DMS53 treated with DMSO at 0.1 percent for 48 hours (cell line): ENCODE measurements at regions not wholly inside any gene's neighbourhood (a gene's known extent, or its start where the extent isn't known, plus 50 kb on each side); places are given as distances from the start of the nearest gene placed in this dataset.

Experiments used
- DNase-seq: peaks from one replicate; lab custom pipeline; 2025; ENCODE audit not compliant: unreplicated experiment; lab: John Stamatoyannopoulos, UW

DNA sequence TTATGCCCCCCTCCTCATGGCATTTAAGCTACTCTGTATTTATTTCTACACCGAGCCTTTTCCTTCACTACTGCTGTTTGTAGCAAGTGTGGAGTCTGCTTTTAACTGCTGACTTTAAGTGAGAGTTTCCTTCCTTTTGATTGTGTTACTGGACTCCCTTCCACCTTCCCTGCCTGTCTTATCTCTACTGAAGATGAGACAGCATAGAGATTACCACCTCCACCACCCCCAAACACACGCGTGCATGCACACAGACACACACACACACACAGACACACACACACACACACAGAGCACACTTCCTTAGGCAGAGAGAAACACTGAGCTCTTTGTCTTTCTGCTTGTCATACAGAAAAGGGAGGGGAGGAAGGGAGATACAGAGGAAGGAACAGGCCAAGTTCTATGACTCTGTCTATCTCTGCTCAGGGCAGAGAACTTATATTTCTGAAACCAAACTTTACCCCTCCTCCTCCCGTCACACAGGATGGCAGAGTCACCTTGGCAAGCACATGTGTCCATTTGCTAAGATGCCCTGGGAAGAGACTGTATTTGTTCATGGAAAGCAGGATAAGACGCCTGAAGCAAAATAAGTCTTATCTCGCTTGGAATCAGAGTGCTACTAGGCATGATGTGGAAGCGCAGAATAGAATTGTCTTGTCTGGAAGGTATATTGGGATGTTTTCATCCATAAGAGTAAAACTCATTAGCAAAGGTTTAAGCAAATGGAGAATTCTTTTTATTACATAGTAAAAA, 81.8 kb upstream of the CAV2 start:
- no peak for DNase-seq

DNA sequence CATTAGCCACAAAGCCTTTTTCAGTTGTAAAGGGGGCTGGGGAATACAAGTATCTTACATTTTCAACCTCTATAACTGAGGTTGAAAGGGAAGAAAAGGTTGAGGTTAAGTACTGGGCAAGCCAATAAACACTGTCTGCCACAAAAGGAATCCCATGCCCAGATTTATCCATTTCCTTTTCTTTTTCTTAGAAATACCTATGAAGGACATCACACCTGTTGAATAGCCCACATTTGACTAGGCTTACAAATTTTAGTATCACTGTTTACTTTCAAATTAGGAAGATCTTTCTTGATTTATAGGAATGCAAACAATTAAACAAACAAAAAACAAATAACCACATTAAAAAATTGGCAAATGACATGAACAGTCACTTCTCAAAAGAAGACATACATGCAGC, 81.0 kb upstream of the CAV2 start:
- no peak for DNase-seq

DNA sequence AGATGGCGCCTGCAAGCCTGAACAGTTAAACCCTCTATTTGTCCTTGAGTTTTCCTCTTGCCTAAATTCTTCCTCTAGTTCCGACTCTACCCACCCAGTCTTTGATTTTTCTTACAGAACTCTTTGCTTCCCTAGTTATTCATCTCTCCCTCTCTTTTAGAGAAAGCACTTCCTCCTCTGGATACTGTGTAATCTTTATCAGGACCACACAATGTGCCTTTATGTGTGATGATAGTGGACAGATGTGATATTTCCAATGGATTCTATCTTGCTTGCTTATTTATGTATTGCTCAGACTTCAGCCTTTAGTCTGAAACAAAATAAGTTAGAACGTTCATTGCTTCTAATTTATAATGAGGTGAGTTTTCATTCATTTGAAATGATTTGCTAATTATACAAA, 79.5 kb upstream of the CAV2 start:
- DNase-seq: no peak

DNA sequence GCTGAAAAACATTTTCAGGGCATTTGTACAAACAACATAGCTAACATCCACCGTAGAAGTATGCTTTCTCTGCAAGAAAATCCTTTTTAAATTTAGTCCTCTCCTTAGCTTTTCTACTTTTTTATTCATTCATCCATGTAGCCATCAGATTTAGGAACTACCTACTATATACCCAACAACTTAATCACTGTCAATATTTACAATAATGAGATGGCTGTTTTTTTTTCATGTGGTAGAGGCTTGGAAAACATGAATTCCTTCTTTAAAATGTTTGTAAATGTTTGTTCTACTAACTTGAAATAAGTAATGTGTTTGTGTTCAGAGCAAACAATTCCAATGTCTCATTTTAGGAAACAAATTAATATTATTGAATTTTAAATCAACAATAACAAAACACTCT, 78.2 kb upstream of the CAV2 start:
- peak; percentile 27 for DNase-seq

DNA sequence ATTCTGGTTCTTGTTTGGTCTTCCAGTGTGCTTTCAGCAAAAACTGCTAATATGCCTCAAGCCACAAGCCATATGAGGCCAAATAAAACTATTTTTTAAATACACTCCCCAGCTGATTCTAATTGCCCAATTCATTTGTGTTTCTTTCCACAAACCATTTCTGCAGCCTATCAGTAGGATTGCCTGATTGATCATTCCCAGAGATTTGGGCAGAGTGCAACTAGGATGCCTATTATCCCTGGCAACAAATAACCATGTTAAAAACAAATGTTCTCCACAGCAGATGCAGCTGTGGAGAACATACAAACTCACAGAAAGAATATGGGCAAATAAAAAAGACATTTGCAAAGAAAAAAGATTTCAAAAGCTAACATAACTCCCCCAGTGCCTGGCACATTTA, 76.9 kb upstream of the CAV2 start:
- DNase-seq: no peak

DNA sequence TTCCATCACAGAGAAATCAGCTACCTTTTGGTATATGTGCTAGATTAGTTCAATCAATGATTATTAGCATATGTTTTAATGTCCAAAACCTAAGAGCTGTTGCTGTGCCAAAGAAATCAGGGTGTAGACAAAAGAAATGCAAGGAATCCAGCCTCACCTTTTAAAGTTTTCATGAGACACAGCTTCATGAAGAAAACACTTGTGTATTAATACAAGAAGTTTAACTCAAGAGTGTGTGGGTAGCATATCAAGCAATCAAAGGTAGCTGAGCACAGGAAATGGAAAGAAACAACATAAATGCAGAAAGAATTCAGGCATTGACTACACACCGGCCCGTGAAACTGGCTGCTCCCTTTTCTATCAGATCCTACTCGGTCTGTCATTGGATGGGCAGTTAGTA, 76.0 kb upstream of the CAV2 start:
- no peak for DNase-seq

DNA sequence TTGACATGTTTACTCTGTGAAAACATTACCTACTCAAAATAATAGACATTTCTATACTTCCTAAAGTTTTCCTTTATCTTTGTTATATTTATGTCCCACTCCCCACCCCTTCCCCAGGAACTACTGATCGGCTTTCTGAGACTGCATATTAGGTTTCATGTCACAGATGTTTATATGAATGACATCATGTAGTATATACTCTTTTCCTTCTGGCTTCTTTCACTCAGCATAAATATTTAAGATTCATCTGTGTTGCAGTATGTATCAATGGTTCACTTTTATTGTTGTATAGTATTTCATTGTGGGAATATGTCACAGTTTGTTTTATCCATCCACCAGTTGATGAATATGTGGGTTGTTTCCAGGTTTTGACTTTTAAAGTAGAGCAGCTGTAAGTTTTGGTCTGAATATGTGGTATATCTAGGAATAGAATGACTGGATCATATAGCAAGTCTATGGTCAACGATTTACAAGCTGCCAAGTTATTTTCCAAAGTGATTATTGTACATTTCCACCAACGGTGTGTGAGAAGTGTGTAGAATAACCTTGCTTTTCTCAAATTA, 73.8 kb upstream of the CAV2 start:
- DNase-seq: no peak

DNA sequence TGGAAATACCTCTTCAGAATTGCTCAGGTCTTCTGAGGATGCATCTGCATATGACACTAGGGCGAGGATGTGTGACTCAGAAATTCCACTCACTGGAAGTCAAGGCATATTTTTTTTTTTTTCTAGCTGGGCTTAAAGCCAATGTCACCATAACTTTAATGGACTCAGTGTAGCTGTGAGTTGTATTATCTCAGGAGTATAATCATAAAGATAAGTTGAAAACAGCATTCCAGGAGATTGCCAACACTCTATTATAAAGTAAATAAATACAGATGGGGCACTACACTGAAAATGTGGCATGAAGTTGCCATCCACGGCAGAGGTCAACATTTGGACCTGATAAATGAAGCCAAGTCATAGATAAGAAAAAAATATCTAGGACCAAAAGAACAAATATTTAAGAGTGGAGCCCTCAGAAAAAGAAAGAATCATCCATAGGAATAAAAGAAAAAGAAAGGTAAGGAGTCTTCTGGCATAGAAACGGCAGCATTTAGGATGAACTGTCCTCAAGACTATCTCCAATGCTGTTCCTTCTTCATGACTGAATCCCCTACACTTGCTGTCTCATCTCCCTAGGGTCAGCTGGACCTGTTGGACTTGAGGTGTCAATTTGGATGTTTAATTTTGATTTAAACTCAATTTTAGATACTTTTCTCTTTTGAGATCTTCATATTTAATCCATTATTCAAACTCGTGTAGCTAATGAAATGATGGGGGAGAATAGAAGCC, 72.9 kb upstream of the CAV2 start:
- DNase-seq: peak; percentile 36

DNA sequence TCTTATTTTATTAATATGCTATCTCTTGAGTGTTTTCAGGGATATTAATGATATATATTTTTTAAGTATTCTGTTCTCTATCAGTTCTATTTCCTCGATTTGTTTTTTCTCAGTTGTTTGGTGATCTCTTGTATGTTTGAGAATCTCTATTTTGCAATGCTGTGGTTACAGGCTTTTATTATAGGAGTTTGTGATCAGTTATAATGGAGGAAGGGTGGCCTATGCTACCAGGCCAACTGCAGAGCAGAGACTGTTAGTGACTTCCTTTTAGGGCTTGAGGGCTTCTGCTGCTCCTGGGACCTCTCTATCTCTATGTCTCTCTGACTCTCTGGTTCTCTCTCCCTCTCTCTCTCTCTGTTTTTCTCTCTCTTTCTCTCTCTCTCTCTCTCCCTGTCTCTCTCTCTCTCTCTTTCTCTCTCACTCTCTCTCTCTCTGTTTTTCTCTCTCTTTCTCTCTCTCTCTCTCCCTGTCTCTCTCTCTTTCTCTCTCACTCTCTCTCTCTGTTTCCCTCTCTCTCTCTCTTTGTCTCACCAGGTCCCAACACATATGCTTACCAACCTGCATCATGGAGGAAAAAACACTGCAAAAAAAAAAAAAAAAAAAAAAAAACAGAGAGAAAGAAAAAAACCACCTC, 69.4 kb upstream of the CAV2 start:
- no peak for DNase-seq

DNA sequence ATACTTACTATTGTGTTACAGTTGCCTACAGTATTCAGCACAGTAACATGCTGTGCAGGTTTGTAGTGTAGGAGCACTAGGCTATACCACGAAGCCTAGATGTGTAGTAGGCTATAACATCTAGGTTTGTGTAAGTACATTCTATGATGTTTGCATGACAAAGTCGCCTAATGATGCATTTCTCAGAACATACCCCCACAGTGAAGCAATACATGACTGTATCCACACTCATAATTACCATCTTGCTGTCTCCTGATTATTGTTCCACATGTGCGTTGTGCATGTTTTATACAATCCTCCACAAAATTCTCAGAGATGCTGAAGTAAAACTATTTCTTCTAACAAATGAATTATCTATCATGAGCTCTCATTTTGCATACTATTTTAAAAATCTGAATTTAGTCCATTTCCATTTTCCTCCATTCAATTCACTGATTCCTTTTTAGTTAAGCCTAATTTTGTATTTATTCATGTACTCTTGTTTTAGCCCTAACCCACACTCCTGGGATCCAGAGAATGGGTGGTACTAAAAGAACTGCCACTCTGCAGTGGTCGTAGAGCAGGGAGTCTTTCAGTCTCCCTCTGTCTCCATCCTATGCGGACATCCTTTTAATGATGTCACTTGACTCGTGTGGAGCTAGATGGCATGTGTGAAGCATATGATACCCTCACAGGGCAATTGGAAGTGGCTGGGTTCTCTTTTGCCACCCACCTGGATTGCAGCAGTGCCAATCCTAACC, 67.6 kb upstream of the CAV2 start:
- no peak for DNase-seq

DNA sequence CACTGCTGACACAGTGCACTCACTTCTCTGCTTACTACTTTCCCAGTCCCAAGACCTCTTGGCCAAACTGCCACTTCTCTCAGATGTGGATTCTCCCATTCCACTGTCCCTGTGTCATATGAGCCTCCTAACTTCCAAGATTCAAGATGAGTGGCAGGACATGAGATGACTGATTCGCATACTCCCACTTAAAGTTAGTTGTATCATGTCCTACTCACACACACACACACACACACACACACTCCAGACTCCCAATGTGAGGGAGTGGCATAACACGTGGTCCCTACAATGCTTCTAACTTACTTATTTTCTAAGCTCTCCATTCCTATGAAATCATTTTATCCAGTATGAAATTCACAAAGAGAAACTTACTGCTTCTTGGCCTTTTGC, 67.0 kb upstream of the CAV2 start:
- no peak for DNase-seq

DNA sequence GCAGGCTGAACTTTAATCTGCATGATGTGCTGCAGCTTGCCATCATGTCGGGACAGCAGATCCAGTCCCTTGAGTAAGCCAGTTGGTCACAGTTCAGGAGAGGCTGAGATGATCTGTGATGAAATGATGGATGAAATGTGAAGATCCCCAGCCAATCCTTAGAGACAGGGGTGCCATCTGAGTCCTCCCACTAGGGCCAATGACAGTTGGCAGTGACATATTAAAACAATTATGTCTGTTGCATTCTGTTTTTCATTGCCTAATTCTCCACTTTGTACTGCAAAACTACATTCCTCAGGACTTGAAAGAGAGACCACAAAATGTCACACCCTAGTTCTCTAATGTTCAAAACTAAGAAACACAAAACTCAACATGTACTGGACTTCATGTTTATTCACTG, 66.3 kb upstream of the CAV2 start:
- no peak for DNase-seq

DNA sequence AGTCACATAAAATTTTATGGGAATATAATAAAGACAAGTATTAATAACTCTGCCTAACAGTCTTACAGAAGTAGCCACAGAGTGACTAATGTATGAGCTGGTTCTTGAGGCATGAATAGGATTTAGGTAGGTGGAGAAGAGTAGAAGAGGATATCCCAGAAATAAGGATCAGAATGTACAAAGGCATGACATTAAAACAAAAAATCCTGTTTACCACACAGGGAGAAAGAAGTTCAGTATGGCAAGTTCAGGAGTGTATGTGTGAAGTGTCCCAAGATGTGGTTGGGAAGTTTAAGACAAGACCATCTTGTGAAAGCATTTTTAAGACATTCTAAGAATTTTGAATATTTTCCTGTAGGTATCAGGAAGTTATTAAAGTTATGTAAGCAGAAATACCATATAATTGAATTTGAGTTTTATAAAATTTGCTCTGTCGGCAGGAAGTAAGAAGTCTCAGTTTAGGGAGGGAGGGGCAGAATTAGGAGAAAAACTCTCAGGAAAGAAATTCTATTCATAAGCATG, 64.7 kb upstream of the CAV2 start:
- no peak for DNase-seq

DNA sequence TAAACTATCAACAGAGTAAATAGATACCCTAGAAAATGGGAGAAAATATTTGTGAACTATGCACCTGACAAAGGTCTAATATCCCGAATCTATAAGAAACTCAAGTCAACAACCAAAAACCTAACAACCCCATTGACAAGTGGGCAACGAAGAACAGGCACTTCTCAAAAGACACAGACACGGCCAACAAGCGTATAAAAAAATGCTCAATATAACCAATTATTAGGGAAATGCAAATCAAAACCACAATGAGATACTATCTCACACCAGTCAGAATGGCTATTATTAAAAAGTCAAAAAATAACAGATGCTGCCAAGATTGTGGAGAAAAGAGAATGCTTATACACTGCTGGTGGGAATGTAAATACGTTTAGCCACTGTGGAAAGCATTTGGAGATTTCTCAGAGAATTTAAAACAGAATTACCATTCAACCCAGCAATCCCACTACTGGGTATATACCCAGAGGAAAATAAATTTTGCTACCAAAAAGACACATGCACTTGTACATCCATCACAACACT, 63.2 kb upstream of the CAV2 start:
- DNase-seq: no peak

DNA sequence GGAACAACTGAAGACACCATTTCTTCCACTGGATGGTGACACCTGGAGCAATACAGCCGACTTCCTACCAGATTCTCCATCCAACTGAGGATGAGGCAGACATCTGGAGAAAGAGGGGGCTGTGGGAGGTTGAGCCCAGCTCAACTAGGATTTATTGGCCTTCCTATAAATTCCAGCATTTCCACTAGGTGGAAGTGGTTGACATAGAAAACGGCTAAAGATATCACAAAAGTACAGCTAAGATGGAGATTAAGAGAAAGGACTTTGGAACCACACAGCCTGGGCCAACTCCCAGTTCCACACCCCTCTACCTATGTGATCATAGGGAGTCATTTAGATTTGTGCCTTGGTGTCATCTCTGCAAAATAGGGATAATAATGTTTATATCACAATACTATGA, 61.3 kb upstream of the CAV2 start:
- DNase-seq: no peak

DNA sequence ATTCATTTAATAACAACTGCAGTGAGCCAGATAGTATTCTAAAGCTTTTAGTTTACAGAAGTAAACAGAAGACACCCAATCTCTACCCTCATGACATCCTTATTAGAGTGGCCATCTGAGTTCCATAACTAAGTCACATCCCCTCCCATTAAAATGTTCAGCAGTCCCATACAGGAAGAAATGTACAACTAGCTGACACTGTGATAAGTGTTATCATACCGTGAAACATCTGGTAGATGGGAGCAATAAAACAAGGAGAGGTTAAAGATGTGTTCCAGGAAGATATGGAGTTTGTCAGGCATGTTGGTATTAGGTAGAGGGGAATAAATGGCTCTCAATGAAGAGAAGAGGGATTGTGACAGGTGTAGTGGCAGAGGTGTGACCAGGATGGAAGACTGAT, 60.5 kb upstream of the CAV2 start:
- no peak for DNase-seq

DNA sequence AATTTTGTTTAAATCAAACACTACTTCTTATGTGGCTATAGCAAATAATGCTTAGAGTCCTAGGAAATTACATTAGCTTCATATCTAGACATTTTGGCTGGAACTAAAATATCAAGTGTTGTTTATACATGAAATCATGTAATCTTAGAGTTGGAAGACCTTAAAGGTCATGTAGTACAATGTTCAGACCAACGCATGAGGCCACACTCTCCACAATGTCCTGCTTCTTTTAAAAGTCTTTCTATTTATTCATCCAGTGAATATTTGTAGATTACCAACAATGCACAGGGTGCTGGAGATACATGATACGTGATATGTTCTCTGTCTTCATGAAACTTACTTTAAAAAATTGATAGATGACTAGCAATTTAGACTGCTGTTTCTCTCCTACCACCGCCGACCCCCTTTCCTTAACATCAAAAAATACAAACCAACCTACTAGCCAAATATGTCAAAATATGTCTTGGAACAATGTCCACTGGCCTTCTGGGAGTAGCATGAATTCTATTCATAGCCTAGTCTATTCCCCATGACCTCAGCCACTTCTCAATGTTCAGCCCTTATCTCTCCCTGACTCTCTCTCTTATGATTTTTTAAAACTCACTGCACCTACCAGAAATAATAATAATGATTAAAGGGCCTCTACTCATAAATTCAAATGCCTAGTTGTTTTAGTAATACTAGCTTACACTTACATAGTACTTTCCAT, 59.5 kb upstream of the CAV2 start:
- no peak for DNase-seq

DNA sequence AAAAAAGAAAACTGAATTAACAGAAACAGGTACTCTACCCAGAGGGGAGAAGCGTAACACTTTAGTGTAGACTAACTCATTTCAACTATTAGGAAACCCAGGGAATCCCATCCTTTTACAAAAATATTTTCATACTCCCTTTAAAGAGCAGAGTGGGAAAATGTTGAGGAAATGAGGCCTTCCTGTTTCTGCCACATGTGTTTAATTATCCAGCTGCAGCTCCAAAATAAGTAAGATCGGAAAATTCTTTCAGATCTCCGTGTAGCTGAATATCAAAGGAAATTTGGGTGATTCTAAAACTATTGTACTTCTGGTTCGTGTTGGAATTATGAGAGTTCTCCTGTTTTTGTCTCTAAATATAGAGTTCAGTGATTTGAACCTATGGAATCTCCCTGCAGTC, 58.0 kb upstream of the CAV2 start:
- no peak for DNase-seq

DNA sequence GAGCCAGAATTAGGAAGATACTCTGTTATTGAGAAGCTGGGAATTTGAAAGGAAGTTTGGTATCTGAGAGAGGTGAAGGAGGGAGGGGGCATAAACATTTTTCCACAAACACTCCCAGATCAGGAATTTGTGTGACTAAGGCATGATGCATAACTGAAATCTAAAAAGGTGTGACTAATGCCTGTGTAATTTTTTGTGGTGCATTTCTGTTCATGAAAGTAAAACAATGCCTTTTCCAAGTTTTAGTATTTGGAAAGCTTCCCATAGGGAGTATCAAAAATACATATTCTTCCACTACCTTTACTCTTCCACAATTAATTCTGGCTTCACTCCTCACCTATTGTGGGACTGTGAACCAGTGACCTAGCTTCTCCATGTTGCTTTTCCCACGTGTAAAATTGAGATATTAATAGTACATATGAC, 56.4 kb upstream of the CAV2 start:
- DNase-seq: no peak

DNA sequence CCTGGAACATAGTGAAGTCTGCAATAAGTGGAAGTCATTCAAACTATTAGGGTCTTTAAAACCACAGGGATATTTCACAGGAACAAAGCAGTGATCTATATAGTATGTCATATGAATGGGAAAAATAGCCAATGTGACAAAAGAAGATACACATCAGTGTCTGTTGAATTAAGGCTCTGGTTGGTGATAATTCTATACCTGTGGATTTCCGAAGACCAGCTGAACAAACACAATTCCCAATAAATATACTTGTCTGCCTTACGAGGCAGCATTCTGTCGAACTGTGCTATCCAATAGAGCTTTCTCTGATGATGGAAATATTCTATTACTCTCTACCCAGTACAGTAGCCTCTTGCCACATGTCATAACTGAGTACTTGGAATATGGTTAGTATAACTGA, 55.9 kb upstream of the CAV2 start:
- DNase-seq: peak; percentile 28
